HEK293T (cell line): ENCODE measurements at regions not wholly inside any gene's neighbourhood (a gene's known extent, or its start where the extent isn't known, plus 50 kb on each side); places are given as distances from the start of the nearest gene placed in this dataset.

Experiments
- ARNT ChIP-seq: fragments of 450-650 bp; IDR thresholded peaks from 2 replicates; pipeline ENCODE4 v1.6.1; 2017; ENCODE audit warnings: mild to moderate bottlenecking
- FOXM1 ChIP-seq: fragments of 450-650 bp; IDR thresholded peaks from 2 replicates; pipeline ENCODE4 v1.6.1; 2017; ENCODE audit warnings: mild to moderate bottlenecking, borderline replicate concordance

DNA sequence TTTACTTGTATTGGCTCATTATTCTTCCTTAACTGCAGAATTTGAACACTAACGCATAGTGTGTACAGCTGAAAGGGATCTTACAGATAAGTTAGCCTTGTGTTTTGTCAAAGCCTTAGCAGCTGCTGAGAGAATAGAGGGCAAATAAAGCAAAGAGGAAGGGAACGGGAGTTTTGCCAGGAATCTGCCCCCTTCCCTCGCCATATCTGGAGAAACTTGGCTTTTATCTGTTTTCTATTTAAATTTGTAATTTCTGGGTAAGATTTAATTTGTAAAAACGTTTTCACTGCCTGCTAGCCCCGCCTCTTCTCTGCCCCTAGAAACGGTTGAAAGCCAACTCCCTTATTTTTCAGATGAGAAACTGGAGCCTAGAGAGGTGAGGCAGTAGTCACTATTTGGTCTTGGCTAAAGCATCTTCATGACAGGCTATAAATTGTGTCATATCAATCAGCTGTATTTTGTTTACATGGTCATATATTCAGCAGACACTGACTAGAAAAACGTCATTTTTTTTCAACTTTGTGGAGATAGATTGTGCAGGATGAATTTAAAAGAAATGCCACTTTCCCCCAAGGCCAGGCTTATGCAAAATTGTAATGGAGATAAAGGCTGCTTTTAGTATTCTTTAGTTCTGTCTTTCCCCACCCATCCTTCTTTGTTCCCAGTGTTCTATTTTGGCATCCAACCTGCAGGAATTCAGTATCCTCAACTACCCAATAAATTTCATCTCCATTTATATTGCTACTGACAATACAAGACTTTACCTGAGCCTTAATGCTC, 319.4 kb downstream of the SH2D1A start:
- TF ChIP-seq ARNT (no peak), FOXM1 (no peak)
